Ascending aorta (tissue), 2 donors: ENCODE measurements at regions not wholly inside any gene's neighbourhood (a gene's known extent, or its start where the extent isn't known, plus 50 kb on each side); places are given as distances from the start of the nearest gene placed in this dataset.

Source experiments
- DNase-seq, 2 donors: peaks; one replicate each; pipeline ENCODE4 v3.0.0-alpha.2; 2019; ENCODE audit warnings: low spot score in 2 of 2
- H3K27ac ChIP-seq, 2 donors: fragments of 200-600 bp; sonication (generic); one replicate each; pipeline ENCODE4 v1.5.1; 2016 to 2017; ENCODE audit warnings: mild to moderate bottlenecking in 1 of 2
- H3K27me3 ChIP-seq: fragments of 200-600 bp; sonication (generic); one replicate; pipeline ENCODE4 v1.5.1; 2017
- H3K36me3 ChIP-seq, 2 donors: fragments of 200-600 bp; sonication (generic); one replicate each; pipeline ENCODE4 v1.5.1; 2016
- H3K4me1 ChIP-seq, 2 donors: fragments of 200-600 bp; sonication (generic); one replicate each; pipeline ENCODE4 v1.5.1; 2016 to 2017; ENCODE audit warnings: mild to moderate bottlenecking in 1 of 2
- H3K4me3 ChIP-seq, 2 donors: fragments of 200-600 bp; sonication (generic); one replicate each; pipeline ENCODE4 v1.5.1; 2016 to 2017; ENCODE audit warnings: mild to moderate bottlenecking in 1 of 2
- H3K9me3 ChIP-seq, 2 donors: fragments of 200-600 bp; sonication (generic); one replicate each; pipeline ENCODE4 v1.5.1; 2016
- CTCF ChIP-seq, 3 experiments: fragments of 200-600 bp in 2 of 3; fragments of 450-650 bp in 1 of 3; sonication (generic) in 2 of 3; IDR thresholded peaks; one replicate each; pipeline ENCODE4 v1.5.1; 2016 to 2019; ENCODE audit warnings: antibody characterized with exemption in 3 of 3, mild to moderate bottlenecking in 1 of 3, moderate library complexity in 1 of 3
- intact Hi-C: fragments of 100-400 bp; cut with DNase I; formaldehyde crosslinking; loops from one replicate; pipeline ENCODE4 v1.15.1; 2023

GRCh38 chrX:102988517-102988916 lies 51.4 kb downstream of the RAB40AL start:
- H3K27me3 ChIP-seq: no peaks in the 10 kb centered on the region
- no peak for TF ChIP-seq CTCF (IDR thresholded peaks at IDR 0.05)
- no peak overlapping the region for H3K27ac ChIP-seq
- no peak for DNase-seq
- no peaks in the 10 kb centered on the region for H3K4me1 ChIP-seq
- H3K4me3 ChIP-seq: no peak overlapping the region
- H3K36me3 ChIP-seq: no peaks in the 10 kb centered on the region
- intact Hi-C loops: loop anchor here (10.0 kb wide), 1 partner anchor 64 kb away; no protein-coding TSS in a partner anchor
- no peaks in the 10 kb centered on the region for H3K9me3 ChIP-seq

GRCh38 chrX:102995316-102995715 lies 58.2 kb downstream of the RAB40AL start:
- no peak overlapping the region for H3K4me3 ChIP-seq
- intact Hi-C loops: no loop called here
- TF ChIP-seq CTCF (IDR thresholded peaks at IDR 0.05): no peak
- no peaks in the 10 kb centered on the region for H3K9me3 ChIP-seq
- no peak for DNase-seq
- H3K36me3 ChIP-seq: no peaks in the 10 kb centered on the region
- H3K4me1 ChIP-seq: no peaks in the 10 kb centered on the region
- no peak overlapping the region for H3K27ac ChIP-seq
- no peaks in the 10 kb centered on the region for H3K27me3 ChIP-seq

- Histone ChIP-seq H3K4me3 (no peak overlapping the region), H3K27ac (no peak overlapping the region), H3K27me3 (no peaks in the 10 kb centered on the region), H3K4me1 (no peaks in the 10 kb centered on the region), H3K9me3 (no peaks in the 10 kb centered on the region), H3K36me3 (no peaks in the 10 kb centered on the region)
- no peak for DNase-seq
- no peak for TF ChIP-seq CTCF (IDR thresholded peaks at IDR 0.05)
- intact Hi-C loops: no loop called here
These were observed 61.4 kb downstream of the BEX1 start for GRCh38 chrX:103002576-103002975.
